ENCODE measurements at regions not wholly inside any gene's neighbourhood (a gene's known extent, or its start where the extent isn't known, plus 50 kb on each side); places are given as distances from the start of the nearest gene placed in this dataset.

GRCh38 chrX:140916872-140917271, 85.5 kb upstream of the SPANXB1 start:
- TF ChIP-seq POLR2AphosphoS5 (IDR thresholded peaks at IDR 0.05) (no peak), CTCF (IDR thresholded peaks at IDR 0.05) (no peak), POLR2A (IDR thresholded peaks at IDR 0.05) (no peak)
- Histone ChIP-seq H3K4me1 (replicated peaks) (no peaks in the 10 kb centered on the region), H3K4me3 (no peak overlapping the region), H3K27me3 (replicated peaks; ENCODE audit: insufficient read depth) (no peaks in the 10 kb centered on the region), H3K27ac (no peak overlapping the region), H3K9me3 (no peaks in the 10 kb centered on the region), H3K36me3 (no peaks in the 10 kb centered on the region)
- intact Hi-C loops (cut with DNase I): no loop called here
- no peak for DNase-seq (ENCODE audit: low spot score)
- WGBS: 96% methylated on average over 1 of the region's 1 CpG

DNA sequence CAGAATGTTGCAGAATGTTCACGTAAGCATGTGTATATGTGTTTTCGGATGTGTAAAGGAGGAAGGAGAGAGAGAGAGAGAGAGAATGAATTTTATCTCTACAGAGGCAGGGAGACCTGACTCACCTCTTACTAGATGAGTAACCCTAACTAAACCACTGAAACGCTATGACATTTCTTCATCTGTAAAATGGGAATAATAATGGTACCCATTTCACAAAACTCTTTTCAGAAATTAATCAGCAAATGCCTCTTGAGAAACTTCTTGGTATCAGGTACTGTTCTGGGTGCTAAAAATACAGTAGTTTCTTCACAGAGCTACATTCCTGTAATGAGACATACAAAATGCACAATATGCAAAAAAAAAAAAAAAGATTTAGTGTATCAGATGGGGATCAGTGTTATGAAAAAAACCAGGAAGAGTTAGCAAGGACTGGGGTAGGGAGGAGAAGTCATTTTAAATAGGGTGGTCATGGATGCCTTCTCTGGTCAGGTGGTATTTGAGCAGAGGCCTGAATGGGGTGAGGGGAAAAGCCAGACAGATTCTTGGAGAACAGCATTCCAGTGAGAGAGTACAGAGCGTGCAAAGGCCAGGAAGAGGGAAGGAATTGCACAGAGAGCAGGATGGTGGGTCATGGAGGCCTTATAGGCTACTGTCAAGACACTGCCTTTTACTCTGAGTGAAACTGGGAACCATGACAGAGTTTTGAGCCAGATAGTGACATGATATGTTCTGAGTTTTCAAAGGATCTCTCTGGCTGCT, 84.9 kb upstream of the SPANXB1 start:
- intact Hi-C loops (cut with DNase I): no loop called here
- H3K36me3 ChIP-seq: no peaks in the 10 kb centered on the region
- no peaks in the 10 kb centered on the region for H3K4me1 ChIP-seq (replicated peaks)
- no peak overlapping the region for H3K4me3 ChIP-seq
- H3K9me3 ChIP-seq: no peaks in the 10 kb centered on the region
- DNase-seq (ENCODE audit: low spot score): no peak
- TF ChIP-seq POLR2AphosphoS5 (IDR thresholded peaks at IDR 0.05) (no peak), POLR2A (IDR thresholded peaks at IDR 0.05) (no peak), CTCF (IDR thresholded peaks at IDR 0.05) (no peak)
- no peak overlapping the region for H3K27ac ChIP-seq
- H3K27me3 ChIP-seq (replicated peaks; ENCODE audit: insufficient read depth): no peaks in the 10 kb centered on the region
- WGBS: 89% methylated on average over 4 of the region's 4 CpGs

DNA sequence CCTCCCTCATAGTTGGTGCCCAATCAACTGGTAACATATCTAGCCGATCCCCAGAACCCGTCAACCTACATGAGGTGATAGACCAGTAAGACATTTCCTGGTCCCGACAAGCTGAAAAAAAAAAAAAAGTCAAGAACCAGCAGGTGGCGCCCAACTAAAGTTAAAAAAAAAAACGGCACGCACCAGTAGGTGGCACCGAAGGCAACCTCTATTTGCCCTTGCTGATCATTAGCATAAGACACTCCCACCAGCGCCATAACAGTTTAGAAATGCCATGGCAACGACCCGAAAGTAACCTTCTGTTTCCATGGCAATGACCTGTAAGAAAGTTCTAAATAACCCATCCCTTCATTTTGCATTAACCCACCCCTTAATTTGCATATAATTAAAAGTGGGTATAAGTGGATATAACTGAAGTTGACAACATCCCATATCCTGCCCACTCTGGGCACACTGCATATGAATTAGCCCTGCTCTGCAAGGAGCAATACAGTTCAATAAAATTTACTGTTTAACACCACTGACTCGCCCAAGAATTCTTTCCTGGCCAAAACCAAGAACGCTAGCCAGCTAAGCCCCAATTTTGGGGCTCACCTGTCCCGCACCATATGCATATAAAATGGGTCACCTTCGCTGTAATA, 83.9 kb upstream of the SPANXB1 start:
- no peak for DNase-seq (ENCODE audit: low spot score)
- Histone ChIP-seq H3K9me3 (no peaks in the 10 kb centered on the region), H3K36me3 (no peaks in the 10 kb centered on the region), H3K27me3 (replicated peaks; ENCODE audit: insufficient read depth) (no peaks in the 10 kb centered on the region), H3K4me3 (no peak overlapping the region), H3K27ac (no peak overlapping the region), H3K4me1 (replicated peaks) (no peaks in the 10 kb centered on the region)
- TF ChIP-seq POLR2AphosphoS5 (IDR thresholded peaks at IDR 0.05) (no peak), CTCF (IDR thresholded peaks at IDR 0.05) (peak in 2 of 4 experiments; percentile 25 to 29)
- intact Hi-C loops (cut with DNase I): no loop called here
- 52% methylated on average over 14 of the region's 14 CpGs for WGBS

- no peak for DNase-seq (ENCODE audit: low spot score)
- 85% methylated on average over 5 of the region's 5 CpGs for WGBS
- Histone ChIP-seq H3K27ac (no peak overlapping the region), H3K4me1 (replicated peaks) (no peaks in the 10 kb centered on the region), H3K36me3 (no peaks in the 10 kb centered on the region), H3K4me3 (no peak overlapping the region), H3K9me3 (no peaks in the 10 kb centered on the region), H3K27me3 (replicated peaks; ENCODE audit: insufficient read depth) (no peaks in the 10 kb centered on the region)
- TF ChIP-seq POLR2AphosphoS5 (IDR thresholded peaks at IDR 0.05) (no peak), CTCF (IDR thresholded peaks at IDR 0.05) (no peak), POLR2A (IDR thresholded peaks at IDR 0.05) (no peak)
- intact Hi-C loops (cut with DNase I): no loop called here
These were observed 82.0 kb upstream of the SPANXB1 start for GRCh38 chrX:140920416-140920815.

- Histone ChIP-seq H3K36me3 (no peaks in the 10 kb centered on the region), H3K9me3 (no peaks in the 10 kb centered on the region), H3K27me3 (replicated peaks; ENCODE audit: insufficient read depth) (no peaks in the 10 kb centered on the region), H3K27ac (no peak overlapping the region), H3K4me1 (replicated peaks) (no peaks in the 10 kb centered on the region), H3K4me3 (no peak overlapping the region)
- TF ChIP-seq POLR2A (IDR thresholded peaks at IDR 0.05): no peak
- intact Hi-C loops (cut with DNase I): no loop called here
- 90% methylated on average over 4 of the region's 4 CpGs for WGBS
- no peak for DNase-seq (ENCODE audit: low spot score)
These were observed 79.3 kb upstream of the SPANXB1 start for GRCh38 chrX:140923118-140923517.
